Right lung (tissue), 2 donors: ENCODE measurements at regions not wholly inside any gene's neighbourhood (a gene's known extent, or its start where the extent isn't known, plus 50 kb on each side); places are given as distances from the start of the nearest gene placed in this dataset.

Source experiments
- DNase-seq, 2 donors: peaks; one replicate each; pipeline ENCODE4 v3.0.0-alpha.2; 2013

DNA sequence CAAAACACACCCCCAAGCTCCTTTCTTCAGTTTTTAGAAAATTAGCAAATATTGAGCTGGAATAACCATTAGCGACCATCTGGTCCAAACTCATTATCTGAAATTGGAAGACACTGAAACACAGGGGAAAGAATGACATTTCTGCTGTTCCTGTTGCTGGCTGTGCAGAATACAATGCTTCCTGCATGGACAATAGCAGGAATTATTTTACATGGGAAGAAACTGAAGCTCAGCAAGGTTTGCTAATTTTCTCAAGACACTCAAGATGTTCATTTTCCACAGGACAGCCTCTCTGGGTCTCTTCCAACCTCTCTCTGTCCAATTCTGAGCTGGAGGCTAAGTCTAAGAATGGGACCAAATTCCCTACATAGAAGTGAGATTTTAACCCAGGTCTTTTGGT, 81.9 kb upstream of the TNS3 start:
- no peak for DNase-seq

DNA sequence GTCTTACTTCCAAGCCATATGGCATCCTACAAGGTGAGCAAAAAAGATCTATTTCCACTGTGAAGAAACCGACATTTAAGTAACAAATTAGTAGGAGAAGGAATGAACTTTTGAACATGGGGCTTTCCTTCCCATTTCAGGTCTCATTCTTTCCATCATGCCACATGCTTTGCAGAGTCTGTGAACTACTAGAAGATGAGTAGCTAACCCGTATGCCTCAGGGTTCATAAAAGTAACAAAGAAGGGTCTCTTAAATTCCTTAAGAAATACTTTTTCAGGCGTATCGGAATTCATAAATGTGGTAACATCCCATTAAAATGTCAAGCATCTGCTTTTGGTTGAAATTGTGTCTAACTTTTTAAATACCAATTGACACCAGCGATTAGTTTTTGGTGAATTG, 81.3 kb upstream of the TNS3 start:
- no peak for DNase-seq

DNA sequence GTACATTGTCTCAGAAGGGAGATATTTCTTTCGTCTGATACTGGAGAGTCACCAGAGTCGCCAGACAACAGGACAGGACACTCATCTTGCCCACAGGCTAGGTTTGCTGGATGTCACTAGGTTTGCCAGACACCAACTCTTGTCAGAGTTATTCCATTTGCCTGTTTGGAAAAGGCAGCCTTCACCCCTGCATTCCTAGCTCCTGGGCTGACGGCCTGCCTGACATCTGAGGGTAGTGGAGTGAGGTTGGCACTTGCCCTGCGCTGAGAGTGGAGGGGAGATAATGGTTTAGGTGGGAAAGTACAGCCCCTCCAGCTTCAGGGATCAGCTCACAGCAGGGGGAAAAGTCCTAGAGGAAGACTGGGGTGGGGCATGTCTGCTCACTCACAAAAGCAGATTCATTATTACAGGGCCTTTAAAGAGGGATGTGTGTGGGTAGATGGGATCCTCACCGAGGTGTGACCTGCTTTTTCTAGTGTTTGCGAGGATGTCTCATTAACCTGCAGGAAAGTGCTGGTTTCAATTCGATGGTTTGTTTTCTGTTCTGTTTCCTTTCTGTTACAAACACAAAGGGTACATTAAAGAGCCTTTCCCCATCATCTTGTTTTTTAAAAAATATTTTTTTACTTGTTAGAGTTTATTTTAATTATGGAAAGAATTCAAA, 79.3 kb upstream of the TNS3 start:
- DNase-seq = no peak

DNA sequence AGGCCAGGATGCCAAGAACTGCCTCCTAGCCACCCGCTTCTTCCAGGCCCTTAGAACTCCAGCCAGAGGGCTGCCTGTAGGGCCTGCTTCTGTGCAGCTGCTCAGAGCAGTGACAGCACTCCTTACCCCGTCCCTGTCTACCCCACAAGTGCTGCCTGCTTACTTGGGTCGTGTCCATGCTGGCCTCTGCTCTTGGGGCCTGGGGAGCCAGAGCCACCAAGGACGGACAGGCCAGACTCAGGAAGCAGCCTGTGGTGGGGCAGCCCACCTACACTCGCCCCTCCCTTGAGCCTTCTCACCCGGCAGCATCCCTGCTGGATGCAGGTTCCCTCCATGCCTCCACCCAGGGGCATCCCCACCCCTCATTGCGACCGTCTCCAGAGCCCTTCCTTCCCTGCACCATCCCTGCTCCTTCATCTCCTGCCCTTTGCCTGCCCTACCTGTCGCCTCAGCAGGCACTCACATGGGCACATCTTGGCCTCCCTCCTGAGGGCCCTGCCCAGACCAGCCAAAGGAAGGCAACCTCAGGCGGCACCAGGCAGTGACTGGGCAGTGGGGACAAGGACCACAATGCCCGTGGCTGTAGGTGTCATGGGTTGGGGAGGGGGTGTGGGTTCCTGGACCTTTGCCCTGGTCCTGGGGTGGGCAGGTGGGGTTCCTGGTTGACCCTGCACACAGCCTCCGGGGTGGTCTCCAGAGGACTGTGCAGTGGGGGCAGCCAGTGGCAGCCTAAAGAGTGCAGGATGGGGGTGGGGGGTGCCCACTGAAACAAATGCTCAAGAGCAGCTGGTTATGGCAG, 78.0 kb upstream of the TNS3 start:
- no peak for DNase-seq

DNA sequence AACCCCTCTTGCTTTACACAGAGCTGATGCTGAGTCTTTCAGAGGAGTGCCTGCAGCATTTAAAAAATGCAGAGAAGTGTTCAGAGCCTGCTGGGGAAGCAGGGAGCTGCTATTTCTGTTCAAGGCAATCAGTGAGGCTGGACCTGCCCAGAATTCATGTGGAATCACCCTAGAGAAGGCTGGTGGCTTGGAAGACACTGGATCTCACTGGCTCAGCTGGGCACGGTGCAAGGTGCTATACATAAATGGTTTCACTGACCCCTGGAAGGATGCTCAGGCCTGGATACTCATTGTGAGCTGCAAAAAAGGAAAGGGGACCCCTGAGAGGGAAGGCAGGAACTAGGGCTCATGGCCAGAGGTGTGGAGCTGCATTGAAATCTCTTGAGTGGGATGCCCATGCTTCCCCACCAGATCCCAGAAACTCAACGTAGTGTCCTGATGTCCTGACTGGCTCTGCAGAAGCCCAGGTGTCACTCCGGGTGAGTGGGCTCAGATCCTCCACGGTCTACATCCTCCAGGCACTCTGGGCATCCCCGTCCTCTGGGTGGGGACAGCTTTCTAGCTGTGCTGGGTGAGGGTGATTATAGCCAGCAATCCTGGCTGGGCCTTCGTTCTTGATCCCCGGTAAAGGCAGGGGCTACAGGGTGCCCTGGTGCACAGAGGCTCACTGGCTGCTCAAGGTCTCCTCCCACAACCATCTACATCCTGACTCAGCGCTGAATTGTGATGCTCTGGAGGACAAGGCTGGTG, 77.2 kb upstream of the TNS3 start:
- no peak for DNase-seq

DNA sequence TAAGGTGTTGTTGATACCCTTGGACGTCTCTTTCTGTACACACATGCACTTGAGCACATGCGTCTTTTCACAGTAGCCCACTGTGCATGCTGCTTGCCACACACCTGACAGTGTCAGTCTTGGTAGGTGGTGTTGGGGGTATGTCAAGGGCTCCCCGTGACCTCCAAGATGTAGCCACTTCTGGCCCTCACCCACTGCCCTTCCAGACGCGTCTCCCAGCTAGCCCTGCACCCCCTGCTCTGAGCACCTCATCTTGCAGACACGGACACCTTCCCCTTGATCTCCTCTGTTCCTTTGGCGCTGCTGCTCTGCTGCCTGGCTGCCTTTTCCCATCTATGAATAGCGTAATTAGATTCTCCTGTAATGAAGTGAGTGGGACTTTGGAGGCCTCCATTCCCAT, 75.2 kb upstream of the TNS3 start:
- no peak for DNase-seq

DNA sequence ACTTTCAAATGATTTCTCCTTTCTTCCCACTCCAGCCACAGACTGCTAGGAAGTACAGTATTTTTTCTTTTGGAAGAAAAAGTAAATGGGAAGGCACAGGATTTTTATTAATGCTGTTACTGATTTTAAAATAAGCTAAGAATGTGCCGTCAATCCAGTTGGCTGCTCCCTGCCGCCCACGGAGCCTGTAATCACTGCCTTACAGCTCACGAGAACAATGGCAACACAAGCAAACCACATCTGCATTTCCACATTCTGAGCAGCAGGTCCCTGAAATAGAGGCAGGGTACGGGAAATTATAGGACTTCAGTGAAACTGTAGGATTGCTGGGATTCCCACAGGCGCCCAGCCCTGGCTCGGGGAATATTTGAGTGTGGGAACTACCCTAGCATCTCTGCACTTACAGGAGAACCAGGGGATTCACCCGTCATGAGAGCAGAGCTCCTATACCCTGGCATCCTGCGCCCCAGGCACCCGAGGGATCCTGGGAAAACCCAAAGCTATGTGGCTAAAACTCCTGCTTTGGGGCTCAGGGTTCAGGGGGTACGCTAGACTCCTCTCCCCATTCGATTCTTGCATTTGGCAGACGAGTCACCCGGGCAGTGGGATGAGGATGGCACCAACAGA, 72.9 kb upstream of the TNS3 start:
- DNase-seq = no peak

DNA sequence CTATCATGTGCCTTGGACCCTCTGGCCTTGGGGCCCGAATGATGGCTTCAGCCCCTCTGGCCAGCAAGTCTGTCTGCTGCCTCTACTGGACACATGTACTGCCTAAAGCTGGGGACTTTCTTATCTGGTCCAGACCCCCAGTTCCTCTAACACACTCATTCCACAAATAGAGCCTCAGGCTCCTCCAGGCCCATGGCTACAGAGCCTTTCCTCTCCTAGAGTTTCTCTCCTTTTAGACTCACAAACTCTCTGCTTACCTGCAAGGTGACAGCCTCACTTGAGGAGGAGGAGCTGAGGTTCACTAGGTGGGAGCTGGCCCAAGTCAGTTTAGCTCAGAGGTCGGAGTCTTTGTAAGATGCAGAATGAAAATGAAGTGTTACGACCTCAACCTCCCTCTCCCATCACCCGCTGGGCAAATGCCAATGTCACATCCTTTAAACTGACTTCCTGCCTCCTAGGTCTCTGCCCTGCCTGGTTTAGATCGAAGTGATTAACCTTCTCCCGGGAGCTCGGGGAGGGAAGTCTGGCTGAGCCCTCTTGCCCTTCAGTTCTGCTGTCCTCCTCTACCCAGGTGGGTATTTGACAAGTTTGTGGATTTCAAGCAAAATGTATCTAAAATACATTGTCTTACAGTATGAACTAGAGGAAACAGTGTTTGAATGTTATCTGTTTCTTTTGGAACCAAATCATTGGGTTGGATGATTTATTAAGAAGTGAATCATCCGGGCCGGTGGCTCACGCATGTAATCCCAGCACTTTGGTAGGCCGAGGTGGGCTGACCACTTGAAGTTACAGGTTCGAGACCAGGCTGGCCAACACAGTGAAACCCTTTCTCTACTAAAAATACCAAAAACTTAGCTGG, 71.9 kb upstream of the TNS3 start:
- DNase-seq = no peak

DNA sequence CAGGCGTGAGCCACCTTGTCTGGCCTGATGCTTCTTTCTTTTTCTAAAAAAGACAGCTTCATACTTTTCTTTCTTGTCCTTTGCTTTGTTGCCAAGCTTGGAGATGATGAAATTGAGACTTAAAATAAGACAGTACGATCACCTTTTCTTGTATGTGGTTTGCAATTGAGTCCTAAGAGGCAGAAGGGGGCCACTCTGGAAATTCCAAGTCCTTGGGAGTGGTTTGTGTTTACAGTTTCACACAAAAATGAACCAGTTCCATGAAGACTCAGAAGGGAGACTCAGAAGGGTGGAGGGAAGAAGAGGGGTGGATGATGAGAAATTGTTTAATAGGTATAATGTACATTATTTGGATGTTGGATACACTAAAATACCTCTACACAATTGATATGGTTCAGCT, 70.7 kb upstream of the TNS3 start:
- DNase-seq = no peak

DNA sequence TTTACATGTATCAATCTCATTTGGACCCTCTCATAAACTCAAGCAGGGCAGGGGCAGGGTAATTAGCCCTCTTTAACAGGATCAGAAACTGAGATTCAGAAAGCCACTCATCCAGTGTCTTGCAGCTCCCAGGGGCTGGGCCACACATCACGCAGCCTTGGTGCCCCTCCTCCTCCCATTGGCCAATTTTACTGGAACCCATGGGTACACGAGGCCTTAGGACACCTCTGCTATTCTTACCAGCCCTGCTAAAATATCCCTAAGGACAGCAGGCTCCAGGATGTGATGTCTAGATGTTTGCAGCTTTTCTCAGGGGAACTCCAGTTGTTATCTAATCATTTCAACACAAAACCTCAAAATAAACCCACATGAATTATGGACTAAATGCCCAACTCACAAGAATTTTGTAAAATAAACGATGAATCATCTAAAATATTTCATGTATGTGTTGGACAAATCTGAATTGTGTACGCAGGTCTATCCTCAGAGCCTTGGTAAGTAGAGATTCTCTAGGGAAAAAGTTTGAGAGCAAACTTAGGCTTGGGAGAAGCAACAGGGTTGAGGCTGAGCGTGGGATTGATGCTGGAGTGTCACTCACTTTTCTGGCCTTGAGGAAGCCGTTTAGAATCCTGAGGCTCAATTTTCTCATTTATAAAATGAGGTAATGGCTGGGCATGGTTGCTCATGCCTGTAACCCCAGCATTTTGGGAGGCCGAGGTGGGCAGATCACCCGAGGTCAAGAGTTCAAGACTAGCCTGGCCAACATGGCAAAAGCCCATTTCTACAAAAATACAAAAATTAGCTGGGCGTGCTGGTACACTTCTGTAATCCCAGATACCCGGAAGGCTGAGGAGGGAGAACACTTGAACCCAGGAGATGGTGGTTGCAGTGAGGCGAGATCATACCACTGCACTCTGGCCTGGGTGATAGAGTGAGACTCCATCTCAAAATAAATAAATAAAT, 69.7 kb upstream of the TNS3 start:
- no peak for DNase-seq

DNA sequence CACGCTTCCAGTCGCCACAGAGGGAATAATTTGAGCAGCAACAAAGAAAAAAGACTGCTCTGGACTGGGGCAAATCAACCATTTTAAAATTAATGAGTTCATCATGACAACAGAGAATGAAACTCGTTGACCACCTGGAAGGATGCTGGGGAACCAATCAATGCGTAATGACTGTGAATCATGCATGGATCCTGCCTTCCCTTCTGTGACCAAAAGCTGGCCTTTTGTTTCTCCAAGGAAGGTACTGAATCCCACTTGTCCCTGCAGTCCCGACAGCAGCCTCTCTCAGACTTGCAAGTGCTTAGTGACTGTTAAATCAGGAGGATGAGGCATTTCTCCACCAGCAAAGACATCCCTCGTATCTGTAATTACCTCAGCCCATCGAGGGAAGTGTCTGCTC, 68.0 kb upstream of the TNS3 start:
- DNase-seq = no peak

DNA sequence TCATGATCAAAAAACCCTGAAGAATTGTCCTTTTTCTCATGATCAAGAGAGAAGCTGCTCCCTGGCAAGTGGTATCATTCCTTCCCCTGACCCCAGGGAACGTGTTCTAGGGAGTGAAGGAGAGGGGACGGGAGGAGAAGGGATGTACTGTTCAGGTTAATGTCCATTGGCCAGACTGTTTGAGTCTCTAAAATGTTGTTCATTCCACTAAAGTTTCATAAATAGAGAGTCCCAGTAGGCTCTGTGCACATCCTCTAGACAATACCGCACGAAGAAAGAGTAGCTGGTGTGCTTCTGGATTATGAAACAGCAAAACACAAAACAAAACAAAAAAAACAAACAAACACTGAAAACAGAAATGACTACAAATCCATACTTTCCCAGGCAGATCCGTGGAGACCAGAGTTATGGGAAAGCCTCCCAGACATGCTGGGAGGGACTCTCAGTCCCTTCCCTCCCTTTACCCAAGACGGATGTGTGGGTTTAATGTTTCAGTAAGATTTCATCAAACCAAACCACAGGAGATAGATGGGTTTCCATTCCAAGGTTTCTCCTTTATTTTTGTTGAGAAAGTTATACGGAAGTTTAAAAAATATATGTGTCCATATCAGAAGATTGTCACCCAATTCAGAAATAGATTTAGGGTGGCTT, 66.5 kb upstream of the TNS3 start:
- DNase-seq = no peak

DNA sequence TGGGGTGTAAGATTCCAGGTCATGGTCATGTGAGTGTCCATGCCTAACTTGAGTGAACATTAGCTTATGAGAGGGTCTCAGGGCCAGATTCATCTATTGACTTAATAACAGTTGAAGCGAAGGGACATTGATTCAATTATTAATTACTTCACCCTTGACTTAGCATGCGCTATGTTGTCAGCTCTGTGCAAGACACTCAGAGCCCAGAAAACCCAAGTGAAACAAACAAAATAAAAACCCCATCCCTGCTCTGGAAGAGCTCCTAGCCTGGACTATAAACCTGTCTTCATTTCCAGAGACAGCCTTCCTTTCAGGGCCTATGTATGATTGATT, 66.0 kb upstream of the TNS3 start:
- no peak for DNase-seq

DNA sequence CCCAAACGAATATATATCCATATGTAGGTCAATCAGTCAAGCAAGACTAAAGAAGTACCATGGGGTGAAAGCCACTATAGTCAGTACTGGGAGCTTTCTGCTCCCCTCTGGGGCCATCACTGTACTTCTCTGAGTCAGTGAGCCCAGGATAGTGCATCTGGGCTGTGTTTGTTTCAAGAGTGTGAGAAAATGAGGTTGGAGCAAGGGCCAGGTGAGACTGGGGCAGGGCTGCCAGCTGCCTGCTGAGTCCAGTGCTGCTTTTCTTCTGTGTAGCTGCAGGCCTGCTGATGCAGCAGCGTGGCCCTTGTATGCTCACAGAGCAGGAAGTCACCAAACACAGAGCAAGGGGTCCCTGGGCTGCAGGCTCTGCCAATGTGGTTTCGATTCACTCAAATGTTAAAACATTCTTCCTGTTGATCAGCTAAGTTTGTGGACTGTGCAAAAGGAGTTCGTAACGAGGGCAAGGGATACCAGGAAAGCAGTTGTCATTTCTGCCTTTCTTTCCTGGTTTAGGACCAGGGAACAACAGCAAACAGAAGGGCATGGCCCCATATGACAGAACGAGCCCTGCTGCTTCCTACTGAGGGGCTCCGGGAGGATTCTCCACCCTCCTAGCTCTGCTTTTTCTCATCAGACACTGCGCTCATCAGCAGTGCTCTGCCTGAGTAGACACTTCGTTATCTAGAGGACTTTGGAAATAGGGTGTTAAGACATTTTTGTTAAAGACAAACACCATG, 65.4 kb upstream of the TNS3 start:
- no peak for DNase-seq

DNA sequence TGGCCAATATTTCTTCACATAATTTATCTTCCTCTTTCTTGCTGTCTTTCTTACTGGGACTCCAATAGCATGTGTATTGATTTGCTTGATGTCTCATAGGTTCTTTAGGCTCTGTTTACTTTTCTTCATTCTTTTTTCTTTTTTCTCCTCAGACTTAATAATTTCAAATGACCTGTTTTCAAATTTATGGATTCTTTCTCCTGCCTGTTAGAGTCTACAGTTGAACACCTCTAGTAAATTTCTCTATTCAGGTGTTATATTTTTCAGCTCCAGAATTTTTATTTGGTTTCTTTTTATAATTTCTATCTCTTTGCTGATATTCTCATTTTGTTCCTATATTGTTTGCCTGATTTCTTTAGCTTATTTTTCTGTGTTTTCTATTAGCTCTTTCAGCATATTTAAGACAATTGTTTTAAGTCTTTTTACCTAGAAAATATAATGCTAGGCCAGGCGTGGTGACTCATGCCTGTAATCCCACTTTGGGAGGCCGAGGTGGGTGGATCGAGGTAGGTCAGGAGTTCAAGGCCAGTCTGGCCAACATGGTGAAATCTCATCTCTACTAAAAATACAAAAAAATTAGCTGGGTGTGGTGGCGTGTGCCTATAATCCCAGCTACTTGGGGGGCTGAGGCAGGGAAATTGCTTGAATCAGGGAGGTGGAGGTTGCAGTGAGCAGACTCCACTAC, 61.9 kb upstream of the TNS3 start:
- no peak for DNase-seq

DNA sequence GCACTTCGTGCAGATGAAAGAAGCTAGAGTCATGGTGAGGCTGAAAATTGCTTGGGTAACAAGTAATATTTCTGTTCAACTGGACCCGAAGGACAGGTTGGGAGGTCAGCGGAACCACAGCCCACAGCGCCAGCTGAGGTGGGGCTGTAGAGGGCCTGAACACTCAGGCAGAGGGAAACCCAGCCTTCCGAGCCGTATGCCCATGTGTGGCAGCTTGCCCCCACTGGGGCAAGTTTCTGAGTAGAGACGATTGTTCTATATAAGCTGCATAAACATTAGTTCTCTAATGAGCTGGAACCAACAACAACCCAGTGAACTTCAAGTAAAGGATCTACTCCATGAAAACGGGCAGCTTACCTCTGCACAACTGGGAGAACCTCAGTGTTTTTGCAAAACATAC, 58.4 kb upstream of the TNS3 start:
- DNase-seq = no peak

DNA sequence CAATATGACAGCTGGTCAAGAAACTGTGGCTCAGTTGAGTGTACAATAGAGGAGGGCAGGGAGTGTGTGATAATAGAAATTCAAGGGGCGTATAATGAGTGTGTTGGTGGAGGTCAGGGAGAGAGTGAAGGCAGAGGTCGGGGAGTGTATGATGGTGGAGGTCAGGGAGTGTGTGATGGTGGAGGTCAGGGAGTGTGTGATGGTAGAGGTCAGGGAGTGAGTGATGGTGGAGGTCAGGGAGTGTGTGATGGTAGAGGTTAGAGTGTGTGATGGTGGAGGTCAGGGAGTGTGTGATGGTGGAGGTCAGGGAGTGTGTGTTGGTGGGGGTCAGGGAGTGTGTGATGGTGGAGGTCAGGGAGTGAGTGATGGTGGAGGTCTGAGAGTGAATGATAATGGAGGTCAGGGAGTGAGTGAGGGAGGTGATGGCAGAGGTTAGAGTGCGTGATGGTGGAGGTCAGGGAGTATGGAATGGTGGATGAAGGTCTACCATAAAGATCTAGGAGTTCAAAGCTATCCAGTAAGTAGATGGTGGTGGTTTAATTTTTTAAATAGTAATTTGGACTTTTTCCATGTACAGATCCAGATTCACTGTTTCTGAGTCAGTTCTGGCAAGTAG, 57.7 kb upstream of the TNS3 start:
- no peak for DNase-seq

DNA sequence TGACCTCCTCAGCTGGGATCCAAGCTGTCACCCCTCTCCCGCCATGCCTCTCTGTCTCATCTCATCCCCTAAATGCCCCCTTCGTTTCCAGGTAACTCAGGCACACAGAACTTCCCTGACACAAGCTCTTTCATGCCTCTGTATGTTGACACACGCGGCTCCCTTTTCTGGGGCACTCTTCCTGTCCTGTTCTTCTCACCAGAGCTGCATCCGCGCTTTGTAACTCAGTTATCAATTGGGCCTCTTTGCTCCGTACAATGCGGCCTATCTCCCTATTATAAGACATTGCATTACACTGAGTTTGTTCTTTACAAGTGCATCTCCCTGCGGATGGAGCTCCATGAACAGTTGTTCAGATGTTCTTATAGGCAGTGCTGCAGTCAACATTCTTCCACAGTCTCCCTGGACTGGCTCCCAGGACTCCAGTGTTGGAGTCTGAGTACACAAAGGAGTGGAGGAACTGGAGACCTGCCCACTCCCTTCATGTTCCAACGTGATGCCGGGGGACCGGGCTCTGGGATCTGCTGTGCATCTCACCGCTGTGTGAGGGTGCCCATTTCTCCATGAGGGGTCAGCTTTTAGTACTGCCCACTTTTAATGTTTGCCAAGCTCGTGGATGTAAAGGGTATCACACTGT, 56.9 kb upstream of the TNS3 start:
- DNase-seq = no peak
